KBM-7 (cell line): ENCODE measurements at regions not wholly inside any gene's neighbourhood (a gene's known extent, or its start where the extent isn't known, plus 50 kb on each side); places are given as distances from the start of the nearest gene placed in this dataset.

ENCODE experiments used
- DNase-seq: peaks from one replicate; pipeline ENCODE4 v3.0.0-alpha.2; 2015
- in situ Hi-C: fragments of 300-500 bp; cut with MboI; formaldehyde crosslinking; loops from 2 replicates; pipeline ENCODE4 v1.14.3; 2020; ENCODE audit warnings: low sequenced_read_pairs, low pct_unique_long_range_greater_than_20kb, mixed read lengths

- no peak for DNase-seq
- in situ Hi-C loops = no loop called here
These were observed 87.3 kb upstream of the CSF3R start for GRCh38 chr1:36570006-36570405.

- in situ Hi-C loops = no loop called here
- DNase-seq = no peak
These were observed 85.1 kb upstream of the CSF3R start for GRCh38 chr1:36567601-36568341.

GRCh38 chr1:36565576-36566501 lies 83.1 kb upstream of the CSF3R start:
- in situ Hi-C loops = no loop called here
- DNase-seq = no peak

GRCh38 chr1:36562181-36562685 lies 79.5 kb upstream of the CSF3R start:
- in situ Hi-C loops = no loop called here
- no peak for DNase-seq

GRCh38 chr1:36561361-36561724 lies 78.6 kb upstream of the CSF3R start:
- in situ Hi-C loops = no loop called here
- DNase-seq = no peak

GRCh38 chr1:36560621-36561360 lies 78.1 kb upstream of the CSF3R start:
- in situ Hi-C loops = no loop called here
- DNase-seq = no peak

- DNase-seq = no peak
- in situ Hi-C loops = no loop called here
These were observed 77.5 kb upstream of the CSF3R start for GRCh38 chr1:36560177-36560576.

- in situ Hi-C loops = no loop called here
- no peak for DNase-seq
These were observed 76.3 kb upstream of the CSF3R start for GRCh38 chr1:36559061-36559460.

- DNase-seq = no peak
- in situ Hi-C loops = no loop called here
These were observed 74.6 kb upstream of the CSF3R start for GRCh38 chr1:36557041-36558000.

- in situ Hi-C loops = no loop called here
- DNase-seq = no peak
These were observed 72.3 kb upstream of the CSF3R start for GRCh38 chr1:36555041-36555440.

- no peak for DNase-seq
- in situ Hi-C loops = no loop called here
These were observed 71.6 kb upstream of the CSF3R start for GRCh38 chr1:36554323-36554628.

GRCh38 chr1:36553591-36554322 lies 71.0 kb upstream of the CSF3R start:
- in situ Hi-C loops = no loop called here
- DNase-seq = peak; percentile 67

- in situ Hi-C loops = no loop called here
- no peak for DNase-seq
These were observed 60.3 kb upstream of the CSF3R start for GRCh38 chr1:36542962-36543515.

- no peak for DNase-seq
- in situ Hi-C loops = no loop called here
These were observed 59.6 kb upstream of the CSF3R start for GRCh38 chr1:36542024-36542961.

GRCh38 chr1:36540056-36540455 lies 57.3 kb upstream of the CSF3R start:
- in situ Hi-C loops = no loop called here
- no peak for DNase-seq

- DNase-seq = no peak
- in situ Hi-C loops = no loop called here
These were observed 56.8 kb upstream of the CSF3R start for GRCh38 chr1:36539526-36539925.

- no peak for DNase-seq
- in situ Hi-C loops = no loop called here
These were observed 55.3 kb upstream of the CSF3R start for GRCh38 chr1:36537991-36538390.
